Erythroblast (primary cell): ENCODE measurements at regions not wholly inside any gene's neighbourhood (a gene's known extent, or its start where the extent isn't known, plus 50 kb on each side); places are given as distances from the start of the nearest gene placed in this dataset.
"Not testable (repeated sequence)": the region's sequence is repeated elsewhere in the genome, so short reads cannot be mapped to it uniquely, and the experiment has no call there.

Experiments used
- DNase-seq, 2 experiments: peaks; one replicate each; lab custom pipeline; 2025; lab: John Stamatoyannopoulos, UW
- GATA1 ChIP-seq: IDR thresholded peaks from 2 replicates; pipeline ENCODE4 v1.6.1; 2011; ENCODE audit warnings: low read depth, mild to moderate bottlenecking, control low read depth, low read length, moderate library complexity
- POLR2A ChIP-seq: IDR thresholded peaks from 2 replicates; pipeline ENCODE4 v1.6.1; 2011; ENCODE audit warnings: mild to moderate bottlenecking, low read length

DNA sequence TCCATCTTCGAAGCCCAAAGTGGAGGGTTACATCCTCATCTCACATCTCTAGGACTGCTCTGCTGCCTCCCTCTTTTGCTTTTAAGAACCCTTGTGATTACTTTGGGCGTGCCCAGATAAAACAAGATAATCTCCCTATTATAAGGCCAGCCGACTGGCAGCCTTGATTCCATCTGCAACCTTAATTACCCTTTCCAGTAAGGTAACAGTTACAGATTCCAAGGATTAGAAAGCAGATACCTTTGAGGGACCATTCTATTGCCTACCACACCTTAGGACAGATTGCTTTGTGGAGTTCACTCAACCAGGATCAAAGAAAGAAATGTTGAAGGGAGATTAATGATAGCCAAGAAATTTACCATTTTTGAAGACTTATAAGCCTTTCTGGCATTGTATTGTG is 250.8 kb upstream of the ACVR2A start:
- no peak for DNase-seq

GRCh38 chr2:147592784-147593183 is 252.0 kb upstream of the ACVR2A start:
- not testable (repeated sequence) for DNase-seq

More for the DNA sequence above, 250.8 kb upstream of the ACVR2A start:
- no peak for TF ChIP-seq POLR2A
- TF ChIP-seq GATA1: no peak

GRCh38 chr2:147589127-147589526 is 255.7 kb upstream of the ACVR2A start:
- no peak for TF ChIP-seq GATA1
- no peak for TF ChIP-seq POLR2A
- DNase-seq: no peak

DNA sequence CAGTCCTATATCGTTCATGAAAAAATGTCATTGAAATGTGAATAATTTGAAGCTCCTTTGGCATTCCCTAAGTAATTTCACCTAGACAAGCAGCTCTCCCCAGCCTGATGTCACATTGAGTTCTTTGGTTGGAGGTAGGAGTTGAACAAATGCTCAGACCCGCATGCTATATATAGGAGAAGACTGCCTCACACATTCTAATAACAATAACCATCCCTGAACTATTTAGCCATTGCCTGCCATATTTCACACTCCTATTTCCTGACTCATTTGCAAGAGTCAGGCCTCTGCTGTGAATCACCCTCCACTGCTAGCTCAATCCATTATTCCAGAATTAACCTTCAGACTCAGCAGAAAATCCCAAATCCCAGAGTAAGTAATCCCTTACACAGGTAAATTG is 256.6 kb upstream of the ACVR2A start:
- TF ChIP-seq GATA1: no peak
- no peak for TF ChIP-seq POLR2A
- no peak for DNase-seq

DNA sequence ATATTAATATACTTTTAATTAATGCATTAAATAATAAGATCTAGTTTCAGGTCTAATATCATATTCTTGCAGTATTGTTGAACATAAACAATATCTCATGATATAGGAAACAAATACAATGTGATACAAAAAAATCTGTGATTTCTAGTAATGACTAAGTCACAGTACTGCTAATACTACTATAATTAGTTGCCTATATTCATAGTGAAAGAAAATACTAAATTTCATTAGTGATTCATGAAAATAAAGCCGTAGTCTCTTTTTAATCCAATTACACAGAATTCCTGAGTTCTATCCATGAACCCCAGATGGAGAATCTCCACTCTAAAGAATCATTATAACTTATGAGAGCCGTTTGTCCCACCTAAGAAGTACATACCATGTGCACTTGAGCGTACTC is 266.3 kb upstream of the ACVR2A start:
- TF ChIP-seq GATA1: no peak
- no peak for TF ChIP-seq POLR2A
- DNase-seq: no peak

- TF ChIP-seq POLR2A: no peak
- no peak for TF ChIP-seq GATA1
- DNase-seq: no peak
Observed at GRCh38 chr2:147577998-147578380, 266.8 kb upstream of the ACVR2A start.

- TF ChIP-seq GATA1: no peak
- no peak for TF ChIP-seq POLR2A
- no peak for DNase-seq
Observed at GRCh38 chr2:147577323-147577997, 267.4 kb upstream of the ACVR2A start.

DNA sequence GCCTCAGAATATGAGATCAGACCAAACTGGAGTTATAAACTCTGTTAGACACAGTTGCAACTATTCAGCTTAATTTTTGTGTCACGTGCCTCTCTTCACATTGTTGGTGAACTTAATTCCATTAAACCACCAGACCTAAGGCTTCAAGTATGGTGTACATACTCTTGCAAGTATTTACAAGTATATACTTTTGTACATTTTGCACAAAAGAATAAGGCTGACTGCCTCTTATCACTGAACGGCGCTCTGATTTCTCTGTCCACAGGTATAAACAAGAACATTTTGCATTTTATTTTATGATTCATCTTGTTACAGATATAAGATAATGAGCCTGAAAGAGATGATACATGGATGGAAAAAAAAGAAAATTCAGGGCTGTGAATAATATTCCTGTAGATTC is 269.7 kb upstream of the ACVR2A start:
- no peak for TF ChIP-seq GATA1
- no peak for TF ChIP-seq POLR2A
- DNase-seq: no peak

GRCh38 chr2:147572622-147573021 is 272.2 kb upstream of the ACVR2A start:
- no peak for DNase-seq
- TF ChIP-seq POLR2A (no peak), GATA1 (no peak)

DNA sequence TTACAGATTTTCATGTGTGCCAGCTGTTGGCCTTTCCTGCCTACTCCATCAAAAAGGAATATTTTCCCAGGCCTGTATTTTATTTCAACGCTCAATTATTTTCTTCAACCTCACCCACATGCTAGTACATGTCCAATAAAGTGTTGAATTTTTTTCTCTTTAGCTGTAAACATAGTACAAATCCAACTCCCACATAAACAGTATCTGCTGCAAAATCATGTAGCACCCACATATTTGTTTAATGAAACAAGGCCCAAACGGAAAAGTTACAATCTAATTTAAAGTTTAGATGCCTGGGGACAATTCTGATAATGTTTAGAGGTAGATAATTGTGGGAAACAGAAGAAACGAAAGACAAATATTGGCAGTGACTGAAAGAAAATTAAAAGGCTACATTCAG is 275.4 kb upstream of the ACVR2A start:
- TF ChIP-seq GATA1 (no peak), POLR2A (no peak)
- DNase-seq: no peak

DNA sequence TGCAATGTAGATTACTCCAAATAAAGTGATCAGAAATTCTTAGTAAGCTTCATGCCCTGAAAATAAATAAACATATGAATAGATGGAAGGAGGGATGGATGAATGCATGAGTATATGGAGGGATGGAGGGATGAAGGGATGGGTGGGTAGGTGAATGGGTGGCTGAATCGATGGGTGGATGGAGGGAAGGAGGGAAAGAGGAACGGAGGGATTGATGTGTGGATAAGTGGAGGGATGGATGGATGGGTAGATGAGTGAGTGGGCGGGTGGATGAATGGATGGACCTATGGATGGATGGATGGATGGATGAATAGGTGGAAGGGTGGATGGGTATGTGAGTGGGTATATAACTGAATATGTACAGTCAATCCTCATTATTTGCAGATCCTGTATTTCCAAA is 276.7 kb upstream of the ACVR2A start:
- TF ChIP-seq POLR2A: no peak
- no peak for TF ChIP-seq GATA1
- DNase-seq: no peak

DNA sequence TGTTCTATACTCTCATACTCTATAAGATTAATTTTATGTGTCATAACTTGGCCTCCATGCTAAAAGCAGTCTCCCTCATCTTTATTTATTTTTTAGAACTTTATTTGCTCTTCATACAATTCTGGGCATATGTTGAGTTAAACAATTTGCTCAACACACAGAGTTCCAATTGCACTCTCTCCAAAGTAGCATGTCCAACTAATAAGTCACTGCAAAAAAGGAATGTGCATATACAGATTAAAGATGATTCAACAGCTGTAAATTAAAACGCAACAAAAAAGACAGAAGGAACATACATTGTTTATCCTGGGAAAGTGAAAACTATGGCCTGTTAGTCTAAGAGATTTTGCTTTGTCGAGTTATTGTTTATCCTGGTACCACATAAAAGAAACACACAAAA is 277.7 kb upstream of the ACVR2A start:
- TF ChIP-seq POLR2A (no peak), GATA1 (no peak)
- DNase-seq: no peak

GRCh38 chr2:147560810-147561535 is 283.9 kb upstream of the ACVR2A start:
- DNase-seq: no peak
- TF ChIP-seq POLR2A (no peak), GATA1 (no peak)

DNA sequence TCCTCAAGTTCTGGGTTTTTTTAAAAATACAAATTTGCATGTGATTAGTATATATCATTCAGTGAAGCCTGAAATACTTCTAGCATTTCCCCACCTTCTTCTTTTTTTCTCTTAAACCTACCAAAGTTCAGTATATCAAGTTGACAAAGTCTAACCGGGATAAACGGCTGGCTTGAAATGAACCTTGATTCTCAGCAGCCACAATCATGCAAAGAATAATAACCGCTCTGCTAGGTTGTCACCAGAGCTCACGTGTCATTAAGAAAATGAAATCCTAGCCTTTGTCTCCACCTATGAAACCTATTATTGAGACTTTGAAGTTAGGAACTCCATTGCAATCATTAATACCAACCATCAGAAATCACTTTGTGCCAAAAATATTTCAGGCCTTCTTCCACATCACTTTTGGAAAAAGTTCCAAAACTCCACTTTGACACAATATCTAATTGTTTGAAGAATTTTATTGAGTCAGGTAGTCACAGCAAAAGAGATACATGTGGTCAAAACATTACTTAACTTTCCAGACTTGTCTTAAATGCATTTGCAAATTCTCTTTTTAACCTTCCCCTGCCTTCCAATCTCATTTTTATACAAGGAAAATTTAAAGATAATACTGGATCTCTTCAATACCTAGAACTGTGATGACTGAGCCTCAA is 285.6 kb upstream of the ACVR2A start:
- DNase-seq: no peak
- no peak for TF ChIP-seq GATA1
- no peak for TF ChIP-seq POLR2A

DNA sequence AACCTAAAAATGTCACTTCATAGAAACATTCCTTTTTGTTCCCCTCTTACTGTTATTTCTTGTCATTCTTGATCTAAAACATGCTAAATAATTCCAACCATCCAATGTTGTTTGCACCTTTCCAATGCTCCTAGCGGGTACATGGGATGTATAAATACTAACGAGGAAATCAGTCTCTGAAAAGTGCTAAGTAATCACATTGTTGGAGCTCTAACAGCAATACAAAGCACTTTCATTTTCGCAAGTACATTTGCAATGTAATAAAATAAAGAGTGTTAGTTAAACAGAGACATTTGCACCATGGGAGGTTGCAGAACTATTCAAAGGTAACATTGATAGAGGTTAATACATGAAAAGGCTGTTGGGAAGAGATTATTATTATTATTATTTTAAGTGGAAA is 286.2 kb upstream of the ACVR2A start:
- DNase-seq: no peak
- TF ChIP-seq GATA1: no peak
